K562 (cell line): ENCODE measurements at regions not wholly inside any gene's neighbourhood (a gene's known extent, or its start where the extent isn't known, plus 50 kb on each side); places are given as distances from the start of the nearest gene placed in this dataset.

Source experiments
- ATAC-seq: fragments of 200-7000 bp; cut with Tn5 transposase; 3 replicates; pipeline ENCODE4 v1.9.1; 2020; ENCODE audit warnings: moderate library complexity
- BruUV-seq: library from RNA; stranded (reverse); fragments of 400-500 nt; replicated peaks from 2 replicates; lab custom pipeline; 2021; lab: Mats Ljungman, UMichigan
- CTCF ChIA-PET: fragments of 300-600 bp; formaldehyde crosslinking; extraction: SDS; loops from one replicate; lab custom pipeline; 2021; ENCODE audit warnings: low intra/inter-chr PET ratio; lab: Yijun Ruan, JAX
- POLR2A ChIA-PET: fragments of 300-600, 350-650 bp; sonication (Branson Sonifier 250); formaldehyde crosslinking; extraction: SDS; loops from one replicate; lab custom pipeline; 2021; ENCODE audit warnings: antibody characterized with exemption, inconsistent platforms; lab: Yijun Ruan, JAX
- DNase-seq, 4 experiments: peaks; one replicate each; pipeline versions ENCODE4 v3.0.0 to v3.0.0-alpha.2; 2011 to 2018; ENCODE audit warnings: low spot score in 3 of 4, mixed read lengths in 3 of 4; ENCODE audit errors: extremely low read depth in 1 of 4
- FAIRE-seq: peaks from 2 replicates; lab custom pipeline; 2011; peaks lifted over from hg19 to GRCh38; lab: Jason Lieb, UNC
- H2AFZ ChIP-seq: 2 replicates; pipeline ENCODE4 v1.6.0; 2011; ENCODE audit warnings: low read depth, low read length, control low read depth, inconsistent platforms
- H3K27ac ChIP-seq: fragments of 200-600 bp; 3 replicates; pipeline ENCODE4 v1.8.0; 2011; ENCODE audit warnings: low read depth, mild to moderate bottlenecking, control low read depth, inconsistent platforms, low read length, moderate library complexity, mixed read lengths; ENCODE audit errors: extremely low read depth
- H3K27me3 ChIP-seq, 2 experiments: fragments of 300-600 bp in 1 of 2; 2 replicates in 1 of 2; 3 replicates in 1 of 2; pipeline versions ENCODE4 v1.6.0 to v1.8.0; 2011; ENCODE audit warnings: inconsistent platforms in 2 of 2, low read length in 2 of 2, mild to moderate bottlenecking in 1 of 2, mixed read lengths in 1 of 2, moderate library complexity in 1 of 2; ENCODE audit not compliant: control insufficient read depth in 2 of 2, insufficient read depth in 2 of 2
- H3K36me3 ChIP-seq: fragments of 300-600 bp; 3 replicates; pipeline ENCODE4 v1.8.0; 2011; ENCODE audit warnings: mild to moderate bottlenecking, low read length, inconsistent platforms; ENCODE audit not compliant: control insufficient read depth, insufficient read depth
- H3K4me1 ChIP-seq, 2 experiments: fragments of 200-600 bp in 1 of 2; replicated peaks in 1 of 2; 2 replicates in 1 of 2; 3 replicates in 1 of 2; pipeline versions ENCODE4 v1.5.1 to v1.8.0; 2011; ENCODE audit warnings: inconsistent platforms in 2 of 2, low read length in 2 of 2, mild to moderate bottlenecking in 1 of 2, mixed read lengths in 1 of 2, moderate library complexity in 1 of 2; ENCODE audit not compliant: control insufficient read depth in 2 of 2, insufficient read depth in 2 of 2
- H3K4me2 ChIP-seq: 2 replicates; pipeline ENCODE4 v1.6.1; 2011; ENCODE audit warnings: low read length, control low read depth, inconsistent platforms, mixed read lengths; ENCODE audit not compliant: insufficient read depth
- H3K4me3 ChIP-seq: fragments of 200-600 bp; sonication (generic), shearing (Covaris generic); 2 replicates; pipeline ENCODE4 v1.5.1; 2016; ENCODE audit warnings: control low read depth, inconsistent platforms
- H3K79me2 ChIP-seq: fragments of 200-600 bp; 3 replicates; pipeline ENCODE4 v1.8.0; 2011; ENCODE audit warnings: low read length, inconsistent platforms; ENCODE audit not compliant: control insufficient read depth, insufficient read depth
- H3K9ac ChIP-seq, 2 experiments: 2 replicates each; pipeline versions ENCODE4 v1.6.0 to v1.6.1; 2011; ENCODE audit warnings: low read depth in 2 of 2, low read length in 2 of 2, control low read depth in 1 of 2, inconsistent platforms in 1 of 2, mild to moderate bottlenecking in 1 of 2, mixed read lengths in 1 of 2; ENCODE audit not compliant: insufficient read depth in 1 of 2
- H3K9me1 ChIP-seq: one replicate; pipeline ENCODE4 v1.6.0; 2011; ENCODE audit warnings: inconsistent platforms, mild to moderate bottlenecking, low read length, moderate library complexity; ENCODE audit not compliant: control insufficient read depth, insufficient read depth
- H3K9me3 ChIP-seq: replicated peaks from 2 replicates; pipeline ENCODE4 v1.5.1; 2011; ENCODE audit warnings: low read depth, low read length, inconsistent platforms; ENCODE audit not compliant: control insufficient read depth, insufficient read depth
- H4K20me1 ChIP-seq: replicated peaks from 2 replicates; pipeline ENCODE4 v1.6.1; 2011; ENCODE audit warnings: low read length, inconsistent platforms, mixed read lengths; ENCODE audit not compliant: control insufficient read depth, insufficient read depth
- FOSL1 ChIP-seq: fragments of 200-800 bp; sonication (Bioruptor generic); conservative IDR thresholded peaks from 2 replicates; pipeline ENCODE4 v1.6.1; 2016; ENCODE audit warnings: missing genetic modification characterization, missing compliant biosample characterization
- SP2 ChIP-seq: IDR thresholded peaks from 2 replicates; pipeline ENCODE4 v1.6.1; 2011; ENCODE audit warnings: mild to moderate bottlenecking, low read depth, low read length, moderate library complexity; ENCODE audit not compliant: poor library complexity, severe bottlenecking; ENCODE audit errors: extremely low read depth
- ZBTB8A ChIP-seq: fragments of 450-650 bp; IDR thresholded peaks from 2 replicates; pipeline ENCODE4 v1.6.1; 2018; ENCODE audit warnings: mild to moderate bottlenecking, moderate library complexity; ENCODE audit not compliant: partially characterized antibody
- ZKSCAN3 ChIP-seq: fragments of 250-450 bp; sonication (Bioruptor Pico); IDR thresholded peaks from 2 replicates; pipeline ENCODE4 v1.4.0; 2020
- ZNF699 ChIP-seq: fragments of 250-450 bp; sonication (Bioruptor Pico); IDR thresholded peaks from 2 replicates; pipeline ENCODE4 v1.8.0; 2021; ENCODE audit warnings: mild to moderate bottlenecking, moderate library complexity; ENCODE audit not compliant: insufficient replicate concordance
- WGBS: fragments of 100-300 bp; shearing (Covaris generic); methylation state at CpG from one replicate; pipeline ENCODE4 v1.1.6; 2016; ENCODE audit warnings: low coverage, mixed read lengths; ENCODE audit not compliant: insufficient coverage; ENCODE audit errors: missing lambda C conversion rate; 5-methylcytosine and 5-hydroxymethylcytosine counted together
- in situ Hi-C: fragments of 300-500 bp; cut with MboI; formaldehyde crosslinking; loops from 4 replicates; pipeline ENCODE4 v1.15.0; 2018; ENCODE audit warnings: inconsistent platforms, mixed read lengths
- intact Hi-C: fragments of 100-400 bp; cut with micrococcal nuclease; formaldehyde crosslinking; loops from 2 replicates; pipeline ENCODE4 v1.14.2; 2022

DNA sequence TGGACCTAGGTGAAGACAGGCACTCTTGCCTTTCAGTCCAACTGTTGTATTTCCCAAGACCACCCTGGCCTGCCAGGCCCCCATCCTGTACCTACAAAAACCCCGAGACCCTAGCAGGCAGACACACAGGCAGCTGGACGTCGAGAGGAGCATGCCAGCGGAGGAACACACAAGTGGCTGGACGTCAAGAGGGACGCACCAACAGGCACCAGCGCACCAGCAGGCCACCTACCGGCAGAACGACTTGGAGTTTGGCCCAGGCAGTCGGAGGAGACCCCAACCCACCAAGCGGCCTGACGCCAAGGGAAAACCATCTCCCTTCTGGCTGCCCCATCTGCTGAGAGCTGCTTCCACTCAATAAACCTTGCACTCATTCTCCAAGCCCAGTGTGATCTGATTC lies 1883.4 kb upstream of the RAG2 start:
- FAIRE-seq (no peak), ATAC-seq (no peak), DNase-seq (no peak)
- H4K20me1 ChIP-seq = no peaks in the 10 kb centered on the region
- H3K79me2 ChIP-seq = no peaks in the 10 kb centered on the region
- H3K4me2 ChIP-seq = no peak overlapping the region
- no peaks in the 10 kb centered on the region for H3K27me3 ChIP-seq
- no peak overlapping the region for H3K9ac ChIP-seq
- peaks cover 0 to 3% of the 10 kb centered on the region in 2 experiments; a peak in 1 of 5 replicates for H3K4me1 ChIP-seq
- peak overlapping the region; percentile 49 for H2AFZ ChIP-seq
- no peaks in the 10 kb centered on the region for H3K9me3 ChIP-seq
- TF ChIP-seq SP2 = no peak
- no peak for TF ChIP-seq ZNF699 (CRISPR knock-in tag)
- TF ChIP-seq ZBTB8A = no peak
- H3K9me1 ChIP-seq = no peaks in the 10 kb centered on the region
- in situ Hi-C loops = no loop called here
- H3K4me3 ChIP-seq = no peak overlapping the region
- intact Hi-C loops = no loop called here
- no TSS peak for BruUV-seq
- no peak overlapping the region for H3K27ac ChIP-seq
- ChIA-PET CTCF (no interaction called here), POLR2A (no interaction called here)
- 52% methylated on average over 7 of the region's 12 CpGs for WGBS
- H3K36me3 ChIP-seq = no peaks in the 10 kb centered on the region

GRCh38 chr11:38476808-38477575 lies 1879.0 kb upstream of the RAG2 start:
- Histone ChIP-seq H4K20me1 (no peaks in the 10 kb centered on the region), H3K9me1 (no peaks in the 10 kb centered on the region), H3K79me2 (no peaks in the 10 kb centered on the region), H3K4me2 (no peak overlapping the region), H3K9ac (no peak overlapping the region), H3K27me3 (no peaks in the 10 kb centered on the region), H3K36me3 (no peaks in the 10 kb centered on the region), H3K9me3 (no peaks in the 10 kb centered on the region), H3K4me1 (peaks cover 0 to 3% of the 10 kb centered on the region in 2 experiments; a peak in 1 of 5 replicates), H3K4me3 (no peak overlapping the region), H2AFZ (peak overlapping the region; percentile 21; the same call in 1 of the 2 replicates), H3K27ac (no peak overlapping the region)
- TF ChIP-seq FOSL1 = no peak
- TF ChIP-seq ZKSCAN3 = no peak
- ATAC-seq (no peak), DNase-seq (no peak), FAIRE-seq (no peak)
- 11% methylated on average over 3 of the region's 3 CpGs for WGBS
- in situ Hi-C loops = no loop called here
- ChIA-PET POLR2A (no interaction called here), CTCF (no interaction called here)
- intact Hi-C loops = no loop called here
- BruUV-seq = no TSS peak
